CD4-positive, alpha-beta T cell (primary cell): ENCODE measurements at regions not wholly inside any gene's neighbourhood (a gene's known extent, or its start where the extent isn't known, plus 50 kb on each side); places are given as distances from the start of the nearest gene placed in this dataset.
"Not testable (repeated sequence)": the region's sequence is repeated elsewhere in the genome, so short reads cannot be mapped to it uniquely, and the experiment has no call there.

ENCODE experiments used
- ATAC-seq: fragments of 200-7000 bp; cut with Tn5 transposase; one replicate; pipeline ENCODE4 v1.10.0; 2022; ENCODE audit warnings: mild to moderate bottlenecking; ENCODE audit not compliant: poor library complexity
- CTCF ChIA-PET: fragments of 350-600 bp; sonication (Branson Sonifier 250); formaldehyde crosslinking; loops from one replicate; lab custom pipeline; 2021; ENCODE audit warnings: antibody characterized with exemption, inconsistent platforms; lab: Charles Lee
- POLR2A ChIA-PET: fragments of 350-600 bp; sonication (Branson Sonifier 250); formaldehyde crosslinking; loops from one replicate; lab custom pipeline; 2021; ENCODE audit warnings: antibody characterized with exemption, inconsistent platforms; lab: Charles Lee
- DNase-seq, 14 experiments: peaks; one replicate each; pipeline ENCODE4 v3.0.0-alpha.2; 2013 to 2020; ENCODE audit warnings: mixed read lengths in 2 of 14
- H3K27ac ChIP-seq, 2 donors: one replicate each; pipeline versions ENCODE4 v1.5.1 to v1.7.0; 2013; ENCODE audit warnings: low read length in 2 of 2, low read depth in 1 of 2, mild to moderate bottlenecking in 1 of 2
- H3K27me3 ChIP-seq, 2 experiments: 1 replicate in 1 of 2; 2 replicates in 1 of 2; pipeline versions ENCODE4 v1.6.1 to v1.7.0; 2013; ENCODE audit warnings: low read length in 2 of 2, control low read depth in 1 of 2, mild to moderate bottlenecking in 1 of 2, moderate library complexity in 1 of 2; ENCODE audit not compliant: insufficient read depth in 2 of 2, control insufficient read depth in 1 of 2
- H3K36me3 ChIP-seq: one replicate; pipeline ENCODE4 v1.6.1; 2013; ENCODE audit warnings: low read length, control low read depth; ENCODE audit not compliant: insufficient read depth
- H3K4me1 ChIP-seq: one replicate; pipeline ENCODE4 v1.6.1; 2013; ENCODE audit warnings: low read length, control low read depth; ENCODE audit not compliant: insufficient read depth
- H3K4me3 ChIP-seq: one replicate; pipeline ENCODE4 v1.5.1; 2013; ENCODE audit warnings: mild to moderate bottlenecking, low read length, moderate library complexity
- H3K9me3 ChIP-seq, 2 experiments: 1 replicate in 1 of 2; 2 replicates in 1 of 2; pipeline versions ENCODE4 v1.6.1 to v1.7.0; 2013; ENCODE audit warnings: low read length in 2 of 2, mild to moderate bottlenecking in 2 of 2, control low read depth in 1 of 2, moderate library complexity in 1 of 2; ENCODE audit not compliant: control insufficient read depth in 1 of 2, insufficient read depth in 1 of 2
- H3K27ac Mint-ChIP-seq: one replicate; pipeline ENCODE4 v1.8.0; 2020; ENCODE audit warnings: mixed read lengths
- H3K27me3 Mint-ChIP-seq: one replicate; pipeline ENCODE4 v1.8.0; 2021; ENCODE audit warnings: mixed read lengths
- H3K36me3 Mint-ChIP-seq: one replicate; pipeline ENCODE4 v1.8.0; 2021; ENCODE audit warnings: low read depth, mixed read lengths
- H3K4me1 Mint-ChIP-seq: one replicate; pipeline ENCODE4 v1.8.0; 2021; ENCODE audit warnings: low read depth, mixed read lengths
- H3K4me3 Mint-ChIP-seq: one replicate; pipeline ENCODE4 v1.8.0; 2020; ENCODE audit warnings: mild to moderate bottlenecking, mixed read lengths
- H3K9me3 Mint-ChIP-seq: one replicate; pipeline ENCODE4 v1.8.0; 2020; ENCODE audit warnings: mixed read lengths
- intact Hi-C, 2 experiments: fragments of 100-400 bp; cut with DNase I in 1 of 2; cut with micrococcal nuclease in 1 of 2; formaldehyde crosslinking; loops; one replicate each; pipeline versions ENCODE4 v1.15.1 to v1.9.0; 2023 to 2025; cut with DNase I, micrococcal nuclease
- TF ChIP-seq, protein P1 (sequence below): fragments of 200-600 bp; IDR thresholded peaks from one replicate; pipeline ENCODE4 v1.8.0; 2022; ENCODE audit warnings: antibody characterized with exemption, mild to moderate bottlenecking

- intact Hi-C loops: no loop called here
- Mint-ChIP-seq H3K27me3 (peaks cover 18% of the 10 kb centered on the region), H3K9me3 (no peaks in the 10 kb centered on the region), H3K4me1 (peaks cover 38% of the 10 kb centered on the region), H3K4me3 (no peak overlapping the region), H3K36me3 (no peaks in the 10 kb centered on the region), H3K27ac (peak overlapping the region; percentile 57)
- no peak overlapping the region for H3K4me3 ChIP-seq
- CTCF ChIA-PET: no interaction called here
- H3K27me3 ChIP-seq: no peaks in the 10 kb centered on the region
- peak overlapping the region in 1 of 2 donors; percentile 54 for H3K27ac ChIP-seq
- no peak for ATAC-seq
- peak in 1 of 14 experiments; percentile 15 for DNase-seq
- H3K36me3 ChIP-seq: no peaks in the 10 kb centered on the region
- TF ChIP-seq, protein P1, sequence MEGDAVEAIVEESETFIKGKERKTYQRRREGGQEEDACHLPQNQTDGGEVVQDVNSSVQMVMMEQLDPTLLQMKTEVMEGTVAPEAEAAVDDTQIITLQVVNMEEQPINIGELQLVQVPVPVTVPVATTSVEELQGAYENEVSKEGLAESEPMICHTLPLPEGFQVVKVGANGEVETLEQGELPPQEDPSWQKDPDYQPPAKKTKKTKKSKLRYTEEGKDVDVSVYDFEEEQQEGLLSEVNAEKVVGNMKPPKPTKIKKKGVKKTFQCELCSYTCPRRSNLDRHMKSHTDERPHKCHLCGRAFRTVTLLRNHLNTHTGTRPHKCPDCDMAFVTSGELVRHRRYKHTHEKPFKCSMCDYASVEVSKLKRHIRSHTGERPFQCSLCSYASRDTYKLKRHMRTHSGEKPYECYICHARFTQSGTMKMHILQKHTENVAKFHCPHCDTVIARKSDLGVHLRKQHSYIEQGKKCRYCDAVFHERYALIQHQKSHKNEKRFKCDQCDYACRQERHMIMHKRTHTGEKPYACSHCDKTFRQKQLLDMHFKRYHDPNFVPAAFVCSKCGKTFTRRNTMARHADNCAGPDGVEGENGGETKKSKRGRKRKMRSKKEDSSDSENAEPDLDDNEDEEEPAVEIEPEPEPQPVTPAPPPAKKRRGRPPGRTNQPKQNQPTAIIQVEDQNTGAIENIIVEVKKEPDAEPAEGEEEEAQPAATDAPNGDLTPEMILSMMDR: no peak
- H3K9me3 ChIP-seq: no peaks in the 10 kb centered on the region
- peaks cover 34% of the 10 kb centered on the region for H3K4me1 ChIP-seq
- POLR2A ChIA-PET: no interaction called here
Measured at GRCh38 chr11:45374130-45374529, 88.0 kb upstream of the SYT13 start.

DNA sequence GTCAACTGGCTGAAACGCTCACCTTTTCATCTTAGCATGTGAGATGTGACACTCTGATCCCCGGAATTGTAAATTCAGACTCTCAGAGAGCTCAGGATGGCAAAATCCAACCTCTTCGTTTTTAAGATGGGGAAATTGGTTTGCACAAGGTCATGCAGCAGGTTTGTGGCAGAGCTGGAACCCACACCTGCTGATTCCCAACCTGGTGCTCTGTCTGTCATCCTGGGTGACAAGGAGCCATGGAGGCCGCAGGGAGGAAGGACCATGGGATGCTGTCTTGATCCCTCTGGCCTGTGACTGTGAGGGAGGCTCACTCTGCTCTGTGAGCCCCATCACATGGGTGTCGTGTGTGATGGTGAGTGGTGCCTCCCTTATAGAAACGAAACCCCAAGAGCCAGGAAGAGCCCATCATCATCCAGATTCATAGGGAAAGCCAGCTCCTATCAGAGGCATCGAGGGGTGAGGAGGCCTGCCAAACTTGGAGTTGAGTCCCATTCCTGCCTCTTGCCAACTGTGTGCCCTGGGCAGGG lies 87.4 kb upstream of the SYT13 start:
- H3K27me3 Mint-ChIP-seq: peaks cover 20% of the 10 kb centered on the region
- H3K27ac Mint-ChIP-seq: no peak overlapping the region
- TF ChIP-seq, protein P1: no peak
- intact Hi-C loops: no loop called here
- CTCF ChIA-PET: no interaction called here
- no peaks in the 10 kb centered on the region for H3K36me3 ChIP-seq
- no peaks in the 10 kb centered on the region for H3K9me3 ChIP-seq
- no peak for ATAC-seq
- H3K27me3 ChIP-seq: no peaks in the 10 kb centered on the region
- H3K4me3 ChIP-seq: no peak overlapping the region
- no peak overlapping the region for H3K27ac ChIP-seq
- H3K4me1 Mint-ChIP-seq: peaks cover 38% of the 10 kb centered on the region
- H3K4me1 ChIP-seq: peaks cover 34% of the 10 kb centered on the region
- H3K36me3 Mint-ChIP-seq: no peaks in the 10 kb centered on the region
- no peaks in the 10 kb centered on the region for H3K9me3 Mint-ChIP-seq
- DNase-seq: no peak
- POLR2A ChIA-PET: no interaction called here
- no peak overlapping the region for H3K4me3 Mint-ChIP-seq

DNA sequence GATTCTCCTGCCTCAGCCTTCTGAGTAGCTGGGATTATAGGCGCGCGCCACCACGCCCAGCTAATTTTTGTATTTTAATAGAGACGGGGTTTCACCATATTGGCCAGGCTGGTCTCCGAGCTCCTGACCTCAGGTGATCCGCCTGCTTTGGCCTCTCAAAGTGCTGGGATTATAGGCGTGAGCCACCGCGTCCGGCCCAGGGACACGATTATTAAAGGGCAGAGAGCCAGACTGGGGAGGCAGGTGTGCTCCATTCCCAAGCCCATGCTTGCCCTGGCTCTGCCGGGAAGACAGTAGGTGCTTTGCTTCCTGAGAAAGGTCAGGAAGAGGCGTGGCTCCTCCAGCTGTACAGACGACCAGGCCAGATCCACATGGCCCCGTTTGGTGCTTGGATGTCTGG lies 86.3 kb upstream of the SYT13 start:
- peaks cover 38% of the 10 kb centered on the region for H3K4me1 Mint-ChIP-seq
- H3K27ac Mint-ChIP-seq, H3K27me3 ChIP-seq, H3K9me3 Mint-ChIP-seq, H3K9me3 ChIP-seq, H3K36me3 Mint-ChIP-seq, H3K4me3 ChIP-seq, POLR2A ChIA-PET, H3K36me3 ChIP-seq, DNase-seq, ATAC-seq, intact Hi-C loops, H3K27ac ChIP-seq, H3K4me3 Mint-ChIP-seq: not testable (repeated sequence)
- H3K4me1 ChIP-seq: peaks cover 34% of the 10 kb centered on the region
- peaks cover 28% of the 10 kb centered on the region for H3K27me3 Mint-ChIP-seq
- CTCF ChIA-PET: interaction anchor here (1.2 to 1.9 kb wide), 2 partner anchors 10 to 282 kb away, joined by 3 to 8 read pairs; no protein-coding TSS in a partner anchor
